ENCODE measurements at regions not wholly inside any gene's neighbourhood (a gene's known extent, or its start where the extent isn't known, plus 50 kb on each side); places are given as distances from the start of the nearest gene placed in this dataset.

DNA sequence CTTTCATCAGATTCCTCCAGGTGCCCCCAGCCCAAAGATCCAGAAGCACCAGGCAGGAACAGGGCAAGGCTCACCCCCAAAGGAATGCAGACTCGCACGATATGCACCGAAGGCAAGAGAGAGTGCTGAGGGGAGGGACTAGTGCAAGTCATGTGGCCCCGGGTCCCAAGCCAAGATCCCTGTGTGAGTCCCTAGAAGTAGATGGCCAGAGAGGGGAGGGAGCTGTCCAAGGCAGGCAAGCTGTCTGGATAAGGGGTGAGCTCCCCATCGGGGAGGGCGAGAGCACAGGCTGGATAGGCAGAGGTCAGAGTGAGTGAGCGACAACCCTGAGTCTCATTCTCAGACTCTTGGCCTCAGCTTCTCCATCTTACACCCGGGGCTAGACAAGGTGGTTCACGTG is 171.5 kb upstream of the LINGO1 start:
- 65 to 79% methylated on average over 3 to 6 of the region's 9 CpGs for WGBS, 2 donors
- no peaks in the 10 kb centered on the region for H3K9me3 ChIP-seq
- no peak for DNase-seq
- H3K4me3 ChIP-seq = no peak overlapping the region
- H3K27me3 ChIP-seq = peaks cover 0 to 7% (median 0%) of the 10 kb centered on the region in 4 donors
- TF ChIP-seq, protein P1, sequence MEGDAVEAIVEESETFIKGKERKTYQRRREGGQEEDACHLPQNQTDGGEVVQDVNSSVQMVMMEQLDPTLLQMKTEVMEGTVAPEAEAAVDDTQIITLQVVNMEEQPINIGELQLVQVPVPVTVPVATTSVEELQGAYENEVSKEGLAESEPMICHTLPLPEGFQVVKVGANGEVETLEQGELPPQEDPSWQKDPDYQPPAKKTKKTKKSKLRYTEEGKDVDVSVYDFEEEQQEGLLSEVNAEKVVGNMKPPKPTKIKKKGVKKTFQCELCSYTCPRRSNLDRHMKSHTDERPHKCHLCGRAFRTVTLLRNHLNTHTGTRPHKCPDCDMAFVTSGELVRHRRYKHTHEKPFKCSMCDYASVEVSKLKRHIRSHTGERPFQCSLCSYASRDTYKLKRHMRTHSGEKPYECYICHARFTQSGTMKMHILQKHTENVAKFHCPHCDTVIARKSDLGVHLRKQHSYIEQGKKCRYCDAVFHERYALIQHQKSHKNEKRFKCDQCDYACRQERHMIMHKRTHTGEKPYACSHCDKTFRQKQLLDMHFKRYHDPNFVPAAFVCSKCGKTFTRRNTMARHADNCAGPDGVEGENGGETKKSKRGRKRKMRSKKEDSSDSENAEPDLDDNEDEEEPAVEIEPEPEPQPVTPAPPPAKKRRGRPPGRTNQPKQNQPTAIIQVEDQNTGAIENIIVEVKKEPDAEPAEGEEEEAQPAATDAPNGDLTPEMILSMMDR (IDR thresholded peaks at IDR 0.05) = no peak
- no peak for TF ChIP-seq POLR2A (IDR thresholded peaks at IDR 0.05)
- intact Hi-C loops (cut with DNase I) = no loop called here
- H3K4me1 ChIP-seq = no peaks in the 10 kb centered on the region
- H3K36me3 ChIP-seq = no peaks in the 10 kb centered on the region
- no peak overlapping the region for H3K27ac ChIP-seq

DNA sequence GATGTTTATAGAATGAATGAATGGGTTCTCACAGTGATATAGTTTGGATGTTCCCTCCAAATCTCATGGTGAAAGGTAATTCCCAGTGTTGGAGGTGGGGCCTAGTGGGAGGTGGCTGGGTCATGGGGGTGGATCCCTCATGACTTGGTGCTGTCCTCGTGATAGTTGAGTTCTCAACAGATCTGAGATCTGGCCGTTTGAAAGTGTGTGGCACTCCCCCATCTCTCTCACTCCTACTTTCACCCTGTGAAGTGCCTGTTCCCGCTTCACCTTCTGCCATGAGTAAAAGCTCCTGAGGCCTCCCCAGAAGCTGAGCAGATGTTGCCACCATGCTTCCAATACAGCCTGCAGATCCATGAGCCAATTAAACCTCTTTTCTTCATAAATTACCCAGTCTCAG is 170.8 kb upstream of the LINGO1 start:
- DNase-seq = no peak
- intact Hi-C loops (cut with DNase I) = no loop called here
- H3K4me3 ChIP-seq = no peak overlapping the region
- H3K36me3 ChIP-seq = no peaks in the 10 kb centered on the region
- TF ChIP-seq, protein P1 (IDR thresholded peaks at IDR 0.05) = no peak
- no peak for TF ChIP-seq POLR2A (IDR thresholded peaks at IDR 0.05)
- 50 to 70% methylated on average over 3 of the region's 3 CpGs for WGBS, 2 donors
- peaks cover 0 to 7% (median 0%) of the 10 kb centered on the region in 4 donors for H3K27me3 ChIP-seq
- H3K9me3 ChIP-seq = no peaks in the 10 kb centered on the region
- H3K27ac ChIP-seq = no peak overlapping the region
- no peaks in the 10 kb centered on the region for H3K4me1 ChIP-seq

DNA sequence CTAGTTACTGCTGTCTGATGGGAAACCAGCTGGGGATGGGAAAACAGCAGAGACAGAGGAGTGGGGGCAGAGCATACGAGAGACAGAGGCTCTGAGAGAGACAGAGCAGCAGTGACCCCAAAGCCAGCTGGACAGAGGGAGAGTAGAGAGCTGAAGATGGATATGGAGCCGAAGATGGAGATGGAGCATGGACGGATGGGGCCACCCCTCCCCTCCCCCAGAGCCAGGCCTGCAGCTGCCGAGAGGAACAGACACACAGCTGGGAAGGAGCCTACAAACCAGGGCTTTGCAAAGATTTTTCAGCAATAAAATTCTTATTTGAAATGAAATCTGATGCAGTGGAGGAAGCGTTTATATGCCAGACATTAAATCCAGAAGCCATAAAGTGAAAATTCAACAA is 167.6 kb upstream of the LINGO1 start:
- H3K27ac ChIP-seq = no peak overlapping the region
- H3K36me3 ChIP-seq = no peaks in the 10 kb centered on the region
- H3K4me3 ChIP-seq = no peak overlapping the region
- no peaks in the 10 kb centered on the region for H3K9me3 ChIP-seq
- DNase-seq = no peak
- intact Hi-C loops (cut with DNase I) = no loop called here
- no peak for TF ChIP-seq POLR2A (IDR thresholded peaks at IDR 0.05)
- TF ChIP-seq, protein P1 (IDR thresholded peaks at IDR 0.05) = no peak
- H3K27me3 ChIP-seq = peaks cover 0 to 11% (median 0%) of the 10 kb centered on the region in 4 donors
- 66 to 69% methylated on average over 5 of the region's 5 CpGs for WGBS, 2 donors
- no peaks in the 10 kb centered on the region for H3K4me1 ChIP-seq

DNA sequence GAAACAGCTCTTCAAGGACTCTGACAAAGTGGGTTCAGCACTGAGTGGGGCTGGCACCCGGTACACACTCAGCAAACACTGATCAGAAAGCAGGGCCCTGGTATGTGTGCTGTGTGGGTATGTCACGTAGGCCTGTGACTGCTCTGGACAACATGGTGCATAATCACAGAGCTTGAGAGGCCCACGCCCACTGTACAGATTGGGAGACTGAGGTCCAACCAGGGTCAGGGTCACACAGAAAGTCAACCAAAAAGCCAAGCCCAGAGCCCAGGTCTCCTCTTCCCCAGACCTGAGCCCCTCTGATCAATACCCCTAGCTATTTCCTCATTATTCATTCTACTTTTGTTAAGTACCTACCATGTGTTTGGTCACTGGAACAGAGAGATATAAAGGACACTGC is 166.1 kb upstream of the LINGO1 start:
- H3K9me3 ChIP-seq = no peaks in the 10 kb centered on the region
- peaks cover 0 to 13% (median 0%) of the 10 kb centered on the region in 4 donors for H3K27me3 ChIP-seq
- DNase-seq = no peak
- no peak overlapping the region for H3K27ac ChIP-seq
- TF ChIP-seq POLR2A (IDR thresholded peaks at IDR 0.05) = no peak
- TF ChIP-seq, protein P1 (IDR thresholded peaks at IDR 0.05) = no peak
- no peaks in the 10 kb centered on the region for H3K4me1 ChIP-seq
- intact Hi-C loops (cut with DNase I) = no loop called here
- H3K4me3 ChIP-seq = no peak overlapping the region
- no peaks in the 10 kb centered on the region for H3K36me3 ChIP-seq
- WGBS, 2 donors = 86% methylated on average over 3 of the region's 3 CpGs; no CpG with 5 or more reads in 1 of the 2 donors

DNA sequence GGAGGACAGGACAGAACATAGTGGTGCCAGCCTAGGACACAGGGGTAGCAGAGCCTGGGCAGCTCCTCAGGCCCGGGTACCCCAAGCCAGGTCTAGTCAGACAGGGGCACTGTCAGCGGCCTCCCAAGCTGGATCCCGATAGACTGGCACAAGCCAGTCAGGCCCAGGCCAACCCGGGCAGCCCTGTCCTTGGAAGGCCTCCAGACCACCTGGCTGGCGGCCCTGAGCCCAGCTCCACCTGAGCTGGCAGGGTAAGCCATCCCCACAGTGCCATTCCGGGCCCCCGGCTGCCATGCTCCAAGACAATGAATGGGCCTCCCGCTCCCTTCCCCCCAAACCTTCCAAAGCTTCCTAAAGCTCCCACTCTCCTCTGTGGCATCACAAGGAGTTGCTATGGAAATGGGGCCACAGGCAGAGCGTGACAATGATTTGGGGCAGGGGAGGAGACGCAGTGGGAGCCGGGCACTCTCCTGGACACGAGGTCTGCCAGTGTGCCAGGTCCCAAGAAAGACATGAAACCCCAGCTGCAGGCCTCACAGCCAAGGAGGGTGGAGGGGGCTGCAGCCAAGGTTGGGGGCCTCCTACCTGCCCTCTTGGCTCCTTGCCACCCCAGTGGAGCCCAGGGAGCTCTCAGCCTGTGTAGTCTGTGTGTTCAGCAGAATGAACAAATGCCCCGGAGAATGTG is 165.6 kb upstream of the LINGO1 start:
- Histone ChIP-seq H3K4me3 (no peak overlapping the region), H3K4me1 (no peaks in the 10 kb centered on the region), H3K9me3 (no peaks in the 10 kb centered on the region), H3K27me3 (peaks cover 0 to 15% (median 0%) of the 10 kb centered on the region in 4 donors), H3K27ac (no peak overlapping the region), H3K36me3 (no peaks in the 10 kb centered on the region)
- DNase-seq = no peak
- no peak for TF ChIP-seq POLR2A (IDR thresholded peaks at IDR 0.05)
- TF ChIP-seq, protein P1 (IDR thresholded peaks at IDR 0.05) = no peak
- WGBS, 2 donors = 69 to 78% methylated on average over 5 of the region's 13 CpGs
- intact Hi-C loops (cut with DNase I) = no loop called here

All from esophagus squamous epithelium (tissue), 5 donors.